Parathyroid adenoma (tissue), 2 donors: ENCODE measurements at regions not wholly inside any gene's neighbourhood (a gene's known extent, or its start where the extent isn't known, plus 50 kb on each side); places are given as distances from the start of the nearest gene placed in this dataset.

Experiments used
- H2AFZ ChIP-seq: fragments of 300-600 bp; sonication (generic); one replicate; pipeline ENCODE4 v1.7.0; 2017; ENCODE audit warnings: antibody characterized with exemption, mild to moderate bottlenecking
- H3K27ac ChIP-seq: fragments of 300-600 bp; sonication (generic); one replicate; pipeline ENCODE4 v1.7.0; 2017
- H3K27me3 ChIP-seq: fragments of 300-600 bp; sonication (generic); one replicate; pipeline ENCODE4 v1.7.0; 2017; ENCODE audit warnings: low read length; ENCODE audit not compliant: control insufficient read depth, insufficient read depth
- H3K36me3 ChIP-seq: fragments of 300-600 bp; sonication (generic); one replicate; pipeline ENCODE4 v1.7.0; 2017; ENCODE audit warnings: low read length; ENCODE audit not compliant: control insufficient read depth, insufficient read depth
- H3K4me1 ChIP-seq: fragments of 300-600 bp; sonication (generic); one replicate; pipeline ENCODE4 v1.7.0; 2017; ENCODE audit warnings: control low read depth
- H3K4me2 ChIP-seq: fragments of 300-600 bp; sonication (generic); one replicate; pipeline ENCODE4 v1.7.0; 2017; ENCODE audit warnings: low read length
- H3K4me3 ChIP-seq: fragments of 300-600 bp; sonication (generic); one replicate; pipeline ENCODE4 v1.7.0; 2017; ENCODE audit warnings: low read depth, low read length
- H3K79me2 ChIP-seq: fragments of 300-600 bp; sonication (generic); one replicate; pipeline ENCODE4 v1.7.0; 2017; ENCODE audit warnings: control low read depth
- H3K9ac ChIP-seq: fragments of 300-600 bp; sonication (generic); one replicate; pipeline ENCODE4 v1.7.0; 2017; ENCODE audit warnings: mild to moderate bottlenecking
- H3K9me3 ChIP-seq: fragments of 300-600 bp; sonication (generic); one replicate; pipeline ENCODE4 v1.7.0; 2017; ENCODE audit warnings: low read length; ENCODE audit not compliant: control insufficient read depth
- CTCF ChIP-seq: fragments of 300-600 bp; sonication (generic); IDR thresholded peaks from one replicate; pipeline ENCODE4 v1.7.0; 2017; ENCODE audit warnings: antibody characterized with exemption, mild to moderate bottlenecking
- donor health status: primary hyperparathyroidism.

GRCh38 chr6:95837890-95838289 is 177.9 kb upstream of the FUT9 start:
- Histone ChIP-seq H3K4me3 (no peak overlapping the region), H3K9me3 (no peaks in the 10 kb centered on the region), H3K4me1 (no peaks in the 10 kb centered on the region), H3K36me3 (no peaks in the 10 kb centered on the region), H3K9ac (no peak overlapping the region), H3K4me2 (no peak overlapping the region), H2AFZ (no peak overlapping the region), H3K27me3 (no peaks in the 10 kb centered on the region), H3K79me2 (no peaks in the 10 kb centered on the region), H3K27ac (no peak overlapping the region)
- no peak for TF ChIP-seq CTCF

GRCh38 chr6:95841560-95841959 is 174.2 kb upstream of the FUT9 start:
- Histone ChIP-seq H3K79me2 (no peaks in the 10 kb centered on the region), H3K4me3 (no peak overlapping the region), H3K4me2 (no peak overlapping the region), H3K4me1 (no peaks in the 10 kb centered on the region), H3K36me3 (no peaks in the 10 kb centered on the region), H3K9me3 (no peaks in the 10 kb centered on the region), H3K9ac (no peak overlapping the region), H3K27ac (no peak overlapping the region), H3K27me3 (no peaks in the 10 kb centered on the region), H2AFZ (no peak overlapping the region)
- no peak for TF ChIP-seq CTCF

- Histone ChIP-seq H3K9me3 (no peaks in the 10 kb centered on the region), H3K4me3 (no peak overlapping the region), H3K27ac (no peak overlapping the region), H3K36me3 (no peaks in the 10 kb centered on the region), H2AFZ (no peak overlapping the region), H3K4me2 (no peak overlapping the region), H3K27me3 (no peaks in the 10 kb centered on the region), H3K79me2 (no peaks in the 10 kb centered on the region), H3K4me1 (no peaks in the 10 kb centered on the region), H3K9ac (no peak overlapping the region)
- TF ChIP-seq CTCF: no peak
Observed at GRCh38 chr6:95846652-95847051, 169.1 kb upstream of the FUT9 start.

- Histone ChIP-seq H3K36me3 (no peaks in the 10 kb centered on the region), H3K4me3 (no peak overlapping the region), H3K9ac (no peak overlapping the region), H2AFZ (no peak overlapping the region), H3K79me2 (no peaks in the 10 kb centered on the region), H3K27me3 (no peaks in the 10 kb centered on the region), H3K9me3 (no peaks in the 10 kb centered on the region), H3K4me2 (no peak overlapping the region), H3K27ac (no peak overlapping the region), H3K4me1 (no peaks in the 10 kb centered on the region)
- TF ChIP-seq CTCF: no peak
Observed at GRCh38 chr6:95847061-95847460, 168.7 kb upstream of the FUT9 start.

- Histone ChIP-seq H3K27me3 (no peaks in the 10 kb centered on the region), H3K36me3 (no peaks in the 10 kb centered on the region), H3K9me3 (no peaks in the 10 kb centered on the region), H3K4me3 (no peak overlapping the region), H3K4me2 (no peak overlapping the region), H3K4me1 (no peaks in the 10 kb centered on the region), H2AFZ (no peak overlapping the region), H3K9ac (no peak overlapping the region), H3K79me2 (no peaks in the 10 kb centered on the region), H3K27ac (no peak overlapping the region)
- no peak for TF ChIP-seq CTCF
Observed at GRCh38 chr6:95848717-95849116, 167.1 kb upstream of the FUT9 start.
